ENCODE measurements at regions not wholly inside any gene's neighbourhood (a gene's known extent, or its start where the extent isn't known, plus 50 kb on each side); places are given as distances from the start of the nearest gene placed in this dataset.
"Not testable (repeated sequence)": the region's sequence is repeated elsewhere in the genome, so short reads cannot be mapped to it uniquely, and the experiment has no call there.

DNA sequence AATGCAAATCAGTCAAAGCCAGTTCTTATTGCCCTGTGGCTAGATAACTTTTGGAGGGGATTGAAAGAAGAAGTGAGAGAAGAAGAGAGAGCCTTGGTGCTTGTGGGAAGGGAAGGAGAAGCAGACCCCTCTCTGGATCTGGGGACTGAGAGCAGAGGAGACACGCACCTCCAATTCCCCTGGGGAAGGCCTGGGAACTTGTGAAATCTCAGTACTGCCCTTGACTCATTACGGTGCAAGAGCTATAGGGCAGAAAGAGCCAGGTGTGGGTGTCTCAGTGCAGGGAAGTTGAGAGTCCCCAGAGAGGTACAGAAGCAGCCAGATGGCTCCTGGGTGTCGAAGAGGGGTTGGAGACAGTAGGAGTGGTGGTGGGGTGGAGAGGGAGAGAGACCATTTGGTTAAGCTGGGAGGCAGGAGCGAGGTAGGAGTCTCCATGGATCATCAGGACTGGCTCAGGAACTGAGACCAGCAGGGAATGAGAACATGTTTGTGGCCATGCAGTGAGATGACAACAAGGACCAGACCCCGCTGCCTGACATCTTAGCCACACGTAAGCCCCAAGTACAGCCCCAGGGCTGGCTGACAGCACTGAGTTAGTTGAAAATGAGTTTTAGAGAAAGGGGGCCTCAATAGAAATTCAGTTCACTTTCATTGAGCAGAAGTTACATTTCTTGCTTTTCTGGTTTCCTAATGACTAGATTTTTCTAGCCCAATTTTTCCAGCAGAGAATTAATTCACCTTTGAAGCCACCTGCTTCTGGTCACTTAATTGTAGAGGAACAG, 238.2 kb downstream of the BUB3 start:
- 15% methylated on average over 6 of the region's 6 CpGs for WGBS (ENCODE audit: missing lambda C conversion rate)
- Histone ChIP-seq H3K27ac (no peak overlapping the region), H3K4me2 (no peak overlapping the region), H3K4me3 (no peak overlapping the region), H3K9me3 (no peaks in the 10 kb centered on the region), H3K4me1 (no peaks in the 10 kb centered on the region)
- DNase-seq (ENCODE audit: low read depth in 1 of 2, low spot score in 1 of 2) (no peak), ATAC-seq (no peak), FAIRE-seq (no peak)
- ChIA-PET CTCF (interaction anchor here (1.3 to 1.6 kb wide), 2 partner anchors 12 to 259 kb away, joined by 5 to 7 read pairs; no protein-coding TSS in a partner anchor), POLR2A (no interaction called here)
- no peak for TF ChIP-seq EP300 (IDR thresholded peaks at IDR 0.05)

DNA sequence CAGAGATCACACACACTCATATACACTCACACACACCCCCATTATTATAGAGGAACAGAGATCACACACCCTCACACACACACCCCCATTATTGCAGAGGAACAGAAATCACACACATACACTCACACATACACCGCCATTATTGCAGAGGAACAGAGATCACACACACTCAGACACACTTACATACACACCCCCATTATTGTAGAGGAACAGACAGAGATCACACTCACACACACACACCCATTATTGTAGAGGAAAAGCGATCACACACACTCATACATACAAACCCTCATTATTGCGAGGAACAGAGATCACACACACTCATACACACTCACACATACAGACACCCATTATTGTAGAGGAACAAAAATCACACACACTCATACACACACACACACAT, 239.0 kb downstream of the BUB3 start:
- H3K4me2 ChIP-seq, result no peak overlapping the region
- no peak for ATAC-seq
- H3K4me1 ChIP-seq, result no peaks in the 10 kb centered on the region
- TF ChIP-seq JUNB (IDR thresholded peaks at IDR 0.05) (no peak), MAX (IDR thresholded peaks at IDR 0.05) (no peak), CTCF (IDR thresholded peaks at IDR 0.05) (no peak), FOXS1 (CRISPR knock-in tag; IDR thresholded peaks at IDR 0.05) (no peak), HOXA7 (CRISPR knock-in tag; IDR thresholded peaks at IDR 0.05) (no peak), KDM5A (IDR thresholded peaks at IDR 0.05) (no peak), ZFP36 (IDR thresholded peaks at IDR 0.05; ENCODE audit: borderline replicate concordance, partially characterized antibody) (no peak), NR3C1 (IDR thresholded peaks at IDR 0.05) (no peak), HOXB13 (CRISPR knock-in tag; IDR thresholded peaks at IDR 0.05; ENCODE audit: low read depth) (no peak), CHD4 (IDR thresholded peaks at IDR 0.05; ENCODE audit: borderline replicate concordance) (no peak)
- TF ChIP-seq, protein P1, sequence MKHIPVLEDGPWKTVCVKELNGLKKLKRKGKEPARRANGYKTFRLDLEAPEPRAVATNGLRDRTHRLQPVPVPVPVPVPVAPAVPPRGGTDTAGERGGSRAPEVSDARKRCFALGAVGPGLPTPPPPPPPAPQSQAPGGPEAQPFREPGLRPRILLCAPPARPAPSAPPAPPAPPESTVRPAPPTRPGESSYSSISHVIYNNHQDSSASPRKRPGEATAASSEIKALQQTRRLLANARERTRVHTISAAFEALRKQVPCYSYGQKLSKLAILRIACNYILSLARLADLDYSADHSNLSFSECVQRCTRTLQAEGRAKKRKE (CRISPR knock-in tag; IDR thresholded peaks at IDR 0.05; ENCODE audit: low read depth), result no peak
- no peaks in the 10 kb centered on the region for H3K9me3 ChIP-seq
- FAIRE-seq, result no peak
- no peak overlapping the region for H3K27ac ChIP-seq
- WGBS (ENCODE audit: missing lambda C conversion rate), result 35% methylated on average over 3 of the region's 3 CpGs
- DNase-seq (ENCODE audit: low read depth in 1 of 2, low spot score in 1 of 2), result no peak
- ChIA-PET CTCF (no interaction called here), POLR2A (no interaction called here)
- no peak overlapping the region for H3K4me3 ChIP-seq

DNA sequence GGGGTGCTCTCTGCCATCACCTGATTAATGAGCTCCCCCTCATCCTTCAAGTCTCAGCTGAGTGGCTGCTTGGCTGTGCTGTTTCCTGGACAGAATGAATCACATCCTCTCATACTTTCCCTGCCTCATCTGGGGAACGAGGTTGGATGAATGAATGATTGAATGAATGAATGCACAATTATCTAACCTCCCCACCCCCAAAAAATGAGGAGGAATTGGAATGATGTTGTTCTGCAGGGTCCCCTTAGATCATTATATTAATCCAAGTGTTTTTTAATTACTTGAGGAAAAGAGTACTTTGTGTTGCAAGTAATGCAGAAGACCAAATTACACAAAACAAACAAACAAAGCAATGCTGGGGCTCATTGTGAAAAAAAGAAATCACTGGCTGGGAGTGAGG, 240.2 kb downstream of the BUB3 start:
- ChIA-PET CTCF (no interaction called here), POLR2A (no interaction called here)
- 0% methylated on average over 1 of the region's 1 CpG for WGBS (ENCODE audit: missing lambda C conversion rate)
- H3K4me2 ChIP-seq, result no peak overlapping the region
- H3K27ac ChIP-seq, result no peak overlapping the region
- H3K4me1 ChIP-seq, result no peaks in the 10 kb centered on the region
- FAIRE-seq (no peak), DNase-seq (ENCODE audit: low read depth in 1 of 2, low spot score in 1 of 2) (no peak), ATAC-seq (no peak)
- H3K4me3 ChIP-seq, result no peak overlapping the region
- no peaks in the 10 kb centered on the region; the same call in 2 of the 3 replicates for H3K9me3 ChIP-seq
- TF ChIP-seq RAD21 (conservative IDR thresholded peaks at IDR 0.05 in 1 of 2, IDR thresholded peaks at IDR 0.05 in 1 of 2) (no peak), EP300 (IDR thresholded peaks at IDR 0.05) (no peak), HOXA7 (CRISPR knock-in tag; IDR thresholded peaks at IDR 0.05) (no peak), HEYL (CRISPR knock-in tag; IDR thresholded peaks at IDR 0.05) (no peak)

GRCh38 chr10:123395234-123395633, 241.0 kb downstream of the BUB3 start:
- H3K4me2 ChIP-seq; ATAC-seq; H3K9me3 ChIP-seq; FAIRE-seq; H3K4me3 ChIP-seq; CTCF ChIA-PET; POLR2A ChIA-PET; H3K27ac ChIP-seq; H3K4me1 ChIP-seq; DNase-seq (ENCODE audit: low read depth in 1 of 2, low spot score in 1 of 2): not testable (repeated sequence)
- WGBS (ENCODE audit: missing lambda C conversion rate), result 13% methylated on average over 4 of the region's 4 CpGs
